SH-SY5Y (cell line): ENCODE measurements at regions not wholly inside any gene's neighbourhood (a gene's known extent, or its start where the extent isn't known, plus 50 kb on each side); places are given as distances from the start of the nearest gene placed in this dataset.

Experiments
- GATA2 ChIP-seq: IDR thresholded peaks from 2 replicates; pipeline ENCODE4 v1.6.1; 2011; ENCODE audit warnings: mild to moderate bottlenecking, low read depth, low read length
- GATA3 ChIP-seq: IDR thresholded peaks from 2 replicates; pipeline ENCODE4 v1.6.1; 2011; ENCODE audit warnings: low read depth, mild to moderate bottlenecking, low read length, moderate library complexity

GRCh38 chr9:13971966-13972655, 341.8 kb downstream of the NFIB start:
- TF ChIP-seq GATA2 (no peak), GATA3 (no peak)
